ACHN (cell line): ENCODE measurements at regions not wholly inside any gene's neighbourhood (a gene's known extent, or its start where the extent isn't known, plus 50 kb on each side); places are given as distances from the start of the nearest gene placed in this dataset.
A peak's percentile ranks its signal among the peaks of the same experiment; 100 is the strongest.

Source experiments
- DNase-seq: peaks from one replicate; pipeline ENCODE4 v3.0.0-alpha.2; 2015
- in situ Hi-C: cut with HindIII; loops from 2 replicates; pipeline ENCODE4 v1.10.0; 2017; ENCODE audit warnings: low sequenced_read_pairs, low pct_ligation_motif_present, low pct_unique_long_range_greater_than_20kb

DNA sequence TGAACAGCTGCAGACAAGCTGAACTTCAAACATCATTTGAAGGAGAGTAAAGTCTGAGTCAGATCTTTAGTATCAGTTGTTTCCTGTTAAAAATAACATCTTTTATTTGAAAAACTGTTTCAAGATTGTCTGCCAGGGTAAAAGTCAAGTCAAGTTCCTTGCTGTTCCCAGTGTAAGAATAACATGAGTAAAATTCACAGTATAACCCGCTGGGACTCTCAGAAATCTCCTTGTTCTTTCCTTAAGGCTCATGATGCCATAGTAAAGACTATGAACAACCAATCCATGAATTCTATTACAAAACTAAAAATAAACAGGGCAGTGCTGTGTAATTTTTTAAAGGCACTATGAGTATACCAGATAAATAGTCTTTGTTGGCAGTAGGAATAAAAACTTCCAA is 112.9 kb downstream of the IRS2 start:
- in situ Hi-C loops: no loop called here
- no peak for DNase-seq

DNA sequence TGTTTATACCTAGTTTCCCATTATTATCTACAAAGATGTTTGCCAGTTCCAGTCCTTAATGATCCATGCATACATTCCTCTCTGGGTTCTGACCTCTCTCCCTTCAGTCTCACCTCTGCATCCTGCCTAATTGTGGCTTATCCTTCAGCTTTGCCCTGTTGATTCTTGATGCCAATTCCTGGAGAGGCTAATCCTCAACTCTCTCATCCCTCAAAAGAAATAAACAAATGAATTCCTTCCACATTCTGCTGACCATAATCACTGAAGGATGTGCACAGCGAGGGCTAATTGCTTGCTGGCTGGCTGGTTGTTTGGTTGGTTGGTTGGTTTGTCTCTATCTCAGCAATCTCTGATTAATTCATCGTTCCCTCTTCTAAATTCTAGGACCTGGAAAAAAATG is 113.8 kb downstream of the IRS2 start:
- in situ Hi-C loops: no loop called here
- no peak for DNase-seq

DNA sequence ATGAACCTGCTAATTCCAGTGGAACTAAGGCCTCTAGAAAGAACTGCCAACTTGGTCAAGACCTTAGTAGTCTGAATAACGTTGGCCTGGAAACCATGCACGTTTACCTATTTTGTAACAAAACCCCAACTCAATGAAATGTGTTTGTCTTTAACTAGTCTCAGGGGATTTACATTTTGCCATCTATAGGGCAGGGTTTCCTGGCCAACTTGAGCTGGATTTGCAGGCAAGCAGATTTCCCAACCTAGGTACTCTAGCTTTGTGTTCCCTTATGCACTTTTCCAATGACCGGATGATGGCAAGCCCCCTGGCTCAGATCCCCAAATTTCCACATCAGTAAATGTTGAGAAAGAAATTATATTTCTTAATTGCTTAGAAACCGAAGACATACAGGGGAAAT is 114.5 kb downstream of the IRS2 start:
- in situ Hi-C loops: no loop called here

DNA sequence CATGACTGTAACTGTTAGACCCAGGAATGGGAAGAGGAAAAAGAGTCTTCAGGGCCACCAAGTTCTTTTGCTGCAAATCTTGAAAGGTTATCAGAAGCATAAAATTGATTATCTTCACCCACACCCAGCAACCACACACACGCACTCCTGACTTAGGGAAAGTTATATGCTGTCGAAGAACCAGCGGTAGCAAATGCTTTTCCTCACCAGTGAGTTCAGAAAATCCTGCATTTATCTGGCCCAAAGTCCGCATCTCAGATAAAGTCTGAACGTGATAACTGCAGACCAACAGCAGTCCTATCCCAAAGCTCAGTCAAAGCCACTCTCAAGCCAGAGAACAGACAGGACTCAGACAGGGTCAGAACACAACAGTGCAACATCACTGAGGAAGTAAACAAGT is 115.6 kb downstream of the IRS2 start:
- in situ Hi-C loops: no loop called here
- no peak for DNase-seq

More for the DNA sequence above, 114.5 kb downstream of the IRS2 start:
- DNase-seq: no peak

DNA sequence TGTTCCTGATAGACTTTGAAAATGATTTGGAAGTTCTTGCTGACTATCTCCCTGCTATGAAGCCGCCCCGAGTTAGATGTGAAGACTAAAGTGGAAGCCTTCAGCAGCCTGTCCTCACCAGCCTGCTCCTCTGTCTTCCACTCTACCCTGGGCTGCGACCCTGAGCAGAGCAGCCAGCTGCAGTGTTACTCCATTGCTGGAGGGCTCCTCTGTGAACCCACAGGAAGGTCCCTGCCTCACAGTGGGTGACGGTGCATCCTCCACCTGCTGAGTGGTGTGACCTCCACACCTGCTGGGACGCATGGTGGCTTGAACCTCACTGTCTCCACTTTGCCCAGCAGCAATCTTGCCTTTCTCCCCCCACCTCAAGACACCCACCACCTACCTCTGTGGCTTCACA is 116.4 kb downstream of the IRS2 start:
- DNase-seq: no peak
- in situ Hi-C loops: no loop called here

DNA sequence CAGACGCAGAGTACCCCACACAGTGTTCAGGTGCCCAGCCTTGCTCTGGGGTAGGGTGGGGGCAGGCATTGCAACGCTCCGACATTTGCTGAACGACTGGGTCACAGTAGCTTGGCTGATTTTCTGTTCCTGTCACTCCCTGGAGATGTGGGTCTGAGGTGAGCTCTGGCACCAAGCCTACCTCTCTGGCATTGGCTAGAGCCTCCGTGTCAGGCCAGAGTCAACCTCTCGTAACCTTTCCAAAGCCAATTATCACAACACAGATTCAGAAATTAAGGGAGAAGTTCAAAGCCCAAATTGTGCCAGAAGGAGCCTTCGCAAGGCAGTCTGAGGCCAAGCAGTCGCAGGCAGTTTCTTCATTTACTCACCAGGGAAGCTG is 117.2 kb downstream of the IRS2 start:
- DNase-seq: no peak
- in situ Hi-C loops: no loop called here

DNA sequence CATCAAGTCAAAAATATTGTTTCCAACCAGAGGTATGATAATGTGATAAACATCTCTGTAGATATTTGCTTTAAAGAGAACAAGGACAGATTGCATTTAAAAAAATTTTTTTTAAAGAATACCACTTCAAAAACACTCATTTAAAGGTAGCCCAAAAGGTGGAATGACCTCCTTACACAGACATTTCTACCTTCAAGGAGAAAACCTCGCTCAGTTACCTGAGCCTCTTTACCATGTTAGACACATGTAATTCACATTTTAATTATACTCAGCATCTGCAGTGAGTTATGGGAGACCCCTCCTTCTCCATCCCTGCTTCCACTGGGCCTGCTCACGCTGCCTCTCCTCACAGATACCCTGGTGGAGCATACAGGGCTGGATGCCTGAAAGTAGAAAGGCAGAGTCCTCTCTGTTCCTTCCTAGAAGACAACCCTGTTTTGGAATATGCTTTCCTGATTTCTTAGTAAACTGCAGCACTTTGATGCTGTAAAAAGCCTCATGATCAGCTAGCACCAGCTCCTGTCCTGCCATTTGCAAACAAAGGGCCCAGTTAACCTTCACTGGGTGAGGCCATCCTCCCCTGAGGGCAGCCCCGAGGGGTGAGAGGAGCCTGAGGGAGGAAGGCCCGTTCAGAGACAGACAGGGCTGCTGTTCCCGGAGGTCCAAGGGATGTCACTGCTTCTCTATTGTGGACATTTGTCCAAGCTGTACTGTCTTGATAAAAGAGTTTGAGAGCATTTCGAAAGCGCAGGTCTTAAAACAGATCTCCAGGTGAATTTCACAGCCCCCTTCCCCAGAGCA is 117.8 kb downstream of the IRS2 start:
- DNase-seq: no peak
- in situ Hi-C loops: no loop called here

DNA sequence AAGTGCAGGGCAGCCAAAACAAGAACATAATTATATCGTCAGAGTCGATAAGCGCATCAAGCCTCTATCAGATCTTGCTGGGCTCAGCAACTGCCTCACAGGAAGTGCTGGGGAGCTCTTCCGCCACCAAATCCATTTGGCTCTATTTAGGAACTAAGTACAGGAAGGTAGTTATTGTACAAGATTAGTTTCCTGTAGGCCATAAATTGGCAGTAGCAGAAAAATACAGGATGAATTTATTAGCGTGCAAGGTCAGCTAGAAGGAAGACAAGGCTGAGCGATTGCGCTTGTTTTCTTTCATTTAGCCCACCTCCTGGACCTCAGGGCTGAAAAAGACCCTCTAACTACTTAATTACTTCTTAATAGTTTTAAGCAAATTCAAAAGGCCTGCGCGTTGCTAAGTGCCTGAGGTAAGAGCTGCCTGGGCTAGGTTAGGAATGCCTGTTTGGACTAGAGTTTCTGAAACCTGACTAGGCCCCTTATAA is 118.5 kb downstream of the IRS2 start:
- in situ Hi-C loops: no loop called here
- peak; percentile 3 for DNase-seq

DNA sequence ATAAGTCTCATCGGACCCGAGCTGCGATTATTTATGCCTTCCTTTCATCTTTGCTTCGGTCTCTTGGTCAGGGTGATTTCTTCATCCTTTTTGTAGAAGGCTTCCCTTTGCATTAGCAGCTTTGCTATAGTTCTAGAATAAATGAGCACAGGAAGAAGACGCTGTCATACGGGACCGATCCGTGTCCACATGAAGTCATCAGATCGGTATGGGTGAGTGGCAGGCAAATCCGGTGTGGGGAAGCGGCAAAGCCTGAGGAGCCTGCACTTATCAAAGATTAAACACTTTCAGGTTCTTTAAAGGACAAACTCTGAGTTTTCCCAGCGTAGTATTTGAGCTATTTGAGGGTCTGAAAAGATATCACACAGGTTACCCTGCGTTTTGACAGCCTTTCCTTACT is 119.3 kb downstream of the IRS2 start:
- in situ Hi-C loops: no loop called here
- peak; percentile 74 for DNase-seq

DNA sequence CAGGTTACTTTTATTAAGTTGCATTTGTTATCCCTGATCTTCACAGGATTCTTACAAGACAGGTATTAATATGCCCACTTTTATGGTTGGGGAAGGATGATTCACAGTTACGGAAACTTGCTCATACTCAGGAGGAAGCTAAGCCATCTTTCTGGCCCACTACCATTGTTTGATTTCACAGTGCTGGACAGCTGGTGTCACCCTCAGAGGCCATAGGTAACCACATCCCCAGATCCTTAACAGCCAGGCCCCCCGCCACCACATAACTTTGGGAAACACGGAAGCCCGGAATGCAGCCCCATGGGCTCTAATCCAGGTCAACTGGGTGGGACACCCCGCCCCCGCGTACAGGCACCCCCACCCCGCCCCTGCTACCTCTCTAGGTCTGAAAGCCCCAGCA is 119.7 kb downstream of the IRS2 start:
- DNase-seq: peak; percentile 13

DNA sequence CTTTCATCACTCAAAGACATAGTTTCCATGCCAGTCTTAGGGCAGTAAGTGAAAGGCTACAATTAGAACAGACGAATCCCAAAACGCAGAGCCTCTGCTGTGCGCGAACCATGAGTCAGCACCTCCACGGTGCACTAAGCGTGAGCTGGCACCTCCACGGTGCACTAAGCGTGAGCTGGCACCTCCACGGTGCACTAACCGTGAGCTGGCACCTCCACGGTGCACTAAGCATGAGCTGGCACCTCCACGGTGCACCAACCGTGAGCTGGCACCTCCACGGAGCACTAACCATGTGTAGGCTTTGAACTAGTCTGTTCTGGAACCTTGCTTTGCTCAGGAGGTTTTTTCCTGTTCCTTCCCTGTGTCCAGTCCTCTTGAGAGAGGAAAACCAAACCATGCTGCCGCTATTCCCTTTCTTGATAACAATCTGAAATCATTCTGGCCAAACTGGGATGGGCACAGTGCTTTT is 120.6 kb downstream of the IRS2 start:
- DNase-seq: peak; percentile 59
- in situ Hi-C loops: no loop called here

More for the DNA sequence above, 119.7 kb downstream of the IRS2 start:
- in situ Hi-C loops: no loop called here

DNA sequence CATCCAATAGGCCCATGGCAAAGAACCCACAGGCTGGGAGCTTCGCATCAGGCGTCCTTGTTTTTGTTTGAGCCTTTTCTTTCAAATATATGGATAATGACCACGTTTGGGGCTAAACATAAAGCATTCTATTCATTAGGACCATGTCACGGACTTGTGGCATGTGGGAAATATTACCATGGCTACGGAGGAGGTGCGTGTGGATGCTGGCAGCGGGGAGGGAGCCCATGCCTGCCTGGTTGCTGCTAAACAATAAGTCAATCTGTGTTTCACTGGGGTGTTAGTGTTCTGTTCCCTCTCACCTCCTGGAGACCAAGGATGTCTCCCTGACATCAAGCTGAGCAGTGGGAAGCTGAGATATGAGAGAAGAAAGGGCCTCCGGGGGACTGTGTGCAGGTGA is 121.1 kb downstream of the IRS2 start:
- DNase-seq: no peak
- in situ Hi-C loops: no loop called here

DNA sequence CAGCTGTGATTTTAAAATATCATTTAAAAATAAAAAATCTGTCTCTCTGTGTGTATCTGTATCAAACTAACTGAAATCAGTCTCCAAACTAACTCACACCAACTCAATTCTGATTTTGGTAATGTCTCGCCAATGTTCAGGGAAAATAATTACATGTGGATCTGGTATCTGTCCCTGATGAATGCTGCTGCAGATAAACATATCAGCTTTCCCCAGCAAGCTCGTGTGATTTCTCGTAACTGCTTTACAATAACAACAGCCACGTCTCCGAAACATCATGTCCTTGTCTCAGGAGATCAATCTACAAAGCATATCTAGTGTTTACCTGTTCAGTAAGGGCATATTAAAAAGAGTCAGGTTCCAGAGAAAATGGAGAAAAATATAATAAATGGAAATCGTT is 129.0 kb downstream of the IRS2 start:
- in situ Hi-C loops: no loop called here

DNA sequence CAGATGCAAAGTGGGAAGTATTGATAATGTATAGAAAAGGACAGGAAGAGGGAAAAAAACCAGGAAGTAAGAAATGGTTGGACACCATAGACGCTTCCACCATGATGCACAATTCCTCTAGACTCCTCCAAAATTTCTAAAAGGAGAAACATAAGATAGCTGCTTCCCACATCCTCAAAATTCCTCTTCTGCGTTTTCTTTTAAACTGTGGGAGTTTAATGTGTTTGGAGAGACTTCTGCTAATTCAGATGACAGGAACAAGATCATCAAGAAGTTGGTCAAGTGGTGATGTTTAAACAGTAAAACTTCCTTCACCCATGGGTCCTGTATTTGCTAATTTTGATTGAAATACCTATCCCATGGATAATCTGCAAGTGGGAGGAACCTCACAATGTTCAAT is 130.2 kb downstream of the IRS2 start:
- in situ Hi-C loops: no loop called here
- no peak for DNase-seq

More for the DNA sequence above, 129.0 kb downstream of the IRS2 start:
- no peak for DNase-seq

DNA sequence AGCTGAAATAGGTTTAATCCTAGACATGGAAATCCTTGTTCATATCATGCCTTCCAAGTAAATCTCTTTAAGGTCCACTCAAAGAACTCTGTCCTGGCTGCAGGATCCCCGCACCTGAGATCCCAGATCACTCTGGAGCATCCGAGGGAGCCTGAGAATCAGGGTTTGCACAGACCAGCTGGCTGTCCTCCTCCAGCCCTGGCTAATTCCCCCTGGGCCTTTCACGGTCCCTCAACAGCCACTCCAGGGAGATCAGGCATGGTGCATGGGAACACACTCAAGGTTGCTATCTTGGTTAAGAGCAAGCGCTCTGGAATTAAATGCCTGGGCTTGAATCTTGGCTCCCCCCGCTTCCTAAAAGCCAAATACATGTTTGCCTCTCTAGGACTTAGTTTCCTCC is 130.8 kb downstream of the IRS2 start:
- in situ Hi-C loops: no loop called here
- DNase-seq: no peak

DNA sequence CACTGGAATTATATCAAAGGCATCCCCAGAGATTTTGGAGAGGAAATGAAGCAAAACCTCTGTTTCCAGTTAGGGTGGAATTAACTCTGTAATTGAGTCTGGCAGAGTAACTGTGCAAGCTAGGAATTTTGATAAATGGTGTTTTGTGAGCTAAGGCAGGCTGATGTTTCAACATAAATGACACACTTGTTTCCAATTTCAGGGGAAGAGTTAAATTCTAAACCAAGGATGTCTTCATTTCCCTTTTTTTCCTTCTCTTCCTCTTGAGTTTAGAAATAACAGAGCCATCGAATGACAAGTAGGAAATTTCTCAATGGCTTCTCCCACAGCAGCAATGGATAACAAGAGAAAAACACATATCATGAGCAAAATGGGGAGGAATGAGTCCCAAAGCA is 131.2 kb downstream of the IRS2 start:
- no peak for DNase-seq
- in situ Hi-C loops: no loop called here

DNA sequence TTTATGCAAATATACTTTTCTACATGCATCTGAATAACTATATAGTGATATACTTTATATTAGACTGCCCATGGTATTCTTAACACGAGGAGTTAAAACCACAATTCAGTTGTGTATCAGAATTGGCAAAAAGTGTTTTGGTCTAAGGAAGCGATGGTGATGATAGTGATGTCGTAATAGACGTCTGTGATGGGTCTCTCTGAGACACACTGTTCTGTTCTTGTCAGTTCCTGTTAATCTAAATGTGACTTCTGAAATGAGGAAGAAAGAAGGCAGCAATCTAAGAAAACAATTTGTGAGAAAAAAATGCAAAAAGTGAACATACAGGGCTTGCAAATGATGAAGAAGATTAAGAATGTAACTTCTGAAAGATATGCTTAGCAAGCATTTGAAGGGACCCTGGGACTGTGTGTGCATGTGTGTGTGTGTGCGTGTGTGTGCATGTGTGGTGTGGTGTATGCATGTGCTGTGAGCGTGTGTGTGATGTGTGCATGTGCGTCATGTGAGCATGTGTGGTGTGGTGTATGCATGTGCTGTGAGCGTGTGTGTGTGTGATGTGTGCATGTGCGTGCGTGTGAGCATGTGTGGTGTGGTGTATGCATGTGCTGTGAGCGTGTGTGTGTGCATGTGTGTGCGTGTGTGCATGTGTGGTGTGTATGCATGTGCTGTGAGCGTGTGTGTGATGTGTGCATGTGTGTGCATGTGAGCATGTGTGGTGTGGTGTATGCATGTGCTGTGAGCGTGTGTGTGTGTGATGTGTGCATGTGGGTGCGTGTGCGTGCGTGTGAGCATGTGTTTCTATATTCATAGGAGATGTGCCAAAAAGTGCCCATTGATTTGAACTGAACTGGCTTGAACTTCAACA is 131.8 kb downstream of the IRS2 start:
- in situ Hi-C loops: no loop called here
- no peak for DNase-seq

DNA sequence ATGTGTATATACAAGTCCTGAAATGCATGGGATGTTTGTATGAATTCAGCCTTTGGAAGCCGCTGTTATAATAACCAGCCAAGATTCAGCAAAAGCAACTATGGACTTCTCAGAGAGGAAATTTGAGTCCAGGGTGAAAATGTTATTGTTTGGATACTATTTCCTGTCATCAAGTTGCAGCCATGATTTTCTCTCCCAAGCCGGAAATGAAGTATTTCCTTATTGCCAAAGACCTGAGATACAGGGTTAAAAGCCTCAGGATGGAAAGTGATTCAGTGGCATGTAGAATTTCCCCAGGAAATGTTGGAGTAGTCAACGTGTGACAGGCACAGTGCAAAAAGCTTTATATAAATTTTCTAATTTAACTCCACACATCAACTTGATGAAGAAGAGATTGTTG is 133.9 kb downstream of the IRS2 start:
- DNase-seq: no peak
- in situ Hi-C loops: no loop called here

DNA sequence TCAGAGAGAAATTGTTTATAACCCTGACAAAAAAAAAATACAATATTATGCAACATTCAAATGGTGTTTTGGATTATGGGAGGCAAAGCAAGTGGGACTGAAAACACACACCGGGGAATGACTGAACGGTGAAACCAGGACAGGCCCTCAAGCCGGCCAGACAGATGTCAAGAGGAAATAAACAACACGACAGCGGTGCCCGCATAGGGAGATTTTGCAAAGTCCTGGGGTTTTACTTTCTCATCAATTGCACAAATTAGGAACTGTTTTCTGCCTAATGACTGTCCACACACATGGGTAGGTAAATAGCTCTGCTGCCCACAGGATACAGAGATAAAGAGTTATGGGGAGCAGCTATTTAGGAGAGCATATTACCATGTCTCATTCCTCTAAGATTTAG is 134.5 kb downstream of the IRS2 start:
- in situ Hi-C loops: no loop called here
- no peak for DNase-seq

DNA sequence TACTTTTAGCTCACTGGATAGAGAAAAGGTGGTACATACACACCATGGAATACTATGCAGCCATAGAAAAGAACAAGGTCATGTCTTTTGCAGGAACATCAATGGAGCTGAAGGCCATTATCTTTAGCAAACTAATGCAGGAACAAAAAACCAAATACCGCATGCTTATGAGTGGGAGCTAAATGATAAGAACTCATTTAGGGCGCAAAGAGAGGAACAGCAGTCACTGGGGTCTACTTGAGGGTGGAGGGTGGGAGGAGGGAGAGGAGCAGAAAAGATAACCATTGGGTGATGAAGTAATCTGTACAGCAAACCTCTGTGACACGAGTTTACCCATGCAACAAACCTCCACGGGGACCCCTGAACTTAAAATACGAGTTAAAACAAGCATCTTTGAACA is 135.1 kb downstream of the IRS2 start:
- DNase-seq: no peak
- in situ Hi-C loops: no loop called here
